IMR-90 (cell line): ENCODE measurements at regions not wholly inside any gene's neighbourhood (a gene's known extent, or its start where the extent isn't known, plus 50 kb on each side); places are given as distances from the start of the nearest gene placed in this dataset.

ENCODE experiments used
- CEBPB ChIP-seq: IDR thresholded peaks from 2 replicates; pipeline ENCODE4 v1.6.1; 2012; ENCODE audit warnings: low read depth, low read length, improper control_type of control experiment
- CHD1 ChIP-seq: IDR thresholded peaks from 2 replicates; pipeline ENCODE4 v1.6.1; 2012; ENCODE audit warnings: low read depth, low read length, improper control_type of control experiment
- MAZ ChIP-seq: IDR thresholded peaks from 2 replicates; pipeline ENCODE4 v1.6.1; 2012; ENCODE audit warnings: low read depth, mild to moderate bottlenecking, low read length, improper control_type of control experiment, moderate library complexity, borderline replicate concordance
- MXI1 ChIP-seq: IDR thresholded peaks from 2 replicates; pipeline ENCODE4 v1.6.1; 2012; ENCODE audit warnings: low read depth, mild to moderate bottlenecking, low read length, moderate library complexity, borderline replicate concordance
- POLR2A ChIP-seq: IDR thresholded peaks from 2 replicates; pipeline ENCODE4 v1.6.1; 2012; ENCODE audit warnings: mild to moderate bottlenecking, low read depth, low read length
- RFX5 ChIP-seq: IDR thresholded peaks from 2 replicates; pipeline ENCODE4 v1.8.0; 2012; ENCODE audit warnings: low read depth, mild to moderate bottlenecking, low read length, moderate library complexity
- TF ChIP-seq, protein P1 (sequence below): conservative IDR thresholded peaks from 2 replicates; pipeline ENCODE4 v1.5.1; 2012; ENCODE audit warnings: mild to moderate bottlenecking, low read depth, low read length, improper control_type of control experiment
- TF ChIP-seq, protein P2 (sequence below): fragments of 150-350 bp; IDR thresholded peaks from 2 replicates; pipeline ENCODE4 v1.6.1; 2017; ENCODE audit warnings: mild to moderate bottlenecking, antibody characterized with exemption, low read length, low read depth

DNA sequence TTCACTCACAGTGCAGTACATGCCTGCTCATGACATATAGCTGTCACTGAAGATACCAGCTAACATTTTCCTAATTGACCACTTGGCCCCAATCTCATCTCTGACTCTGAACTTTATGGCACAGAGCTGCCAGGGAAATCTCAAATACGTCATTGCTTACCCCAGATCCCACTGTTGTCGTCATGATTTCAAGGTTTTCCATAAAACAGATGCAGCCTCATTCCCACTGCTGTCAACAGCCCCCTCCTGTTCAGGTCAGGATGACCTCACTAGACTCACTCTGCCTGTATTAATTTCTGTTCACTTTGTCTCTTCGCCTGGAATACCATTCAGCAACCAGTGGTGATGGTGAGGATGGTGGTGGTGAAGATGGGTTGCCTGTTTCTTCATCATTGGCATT lies 262.6 kb upstream of the TPM1 start:
- TF ChIP-seq, protein P1, sequence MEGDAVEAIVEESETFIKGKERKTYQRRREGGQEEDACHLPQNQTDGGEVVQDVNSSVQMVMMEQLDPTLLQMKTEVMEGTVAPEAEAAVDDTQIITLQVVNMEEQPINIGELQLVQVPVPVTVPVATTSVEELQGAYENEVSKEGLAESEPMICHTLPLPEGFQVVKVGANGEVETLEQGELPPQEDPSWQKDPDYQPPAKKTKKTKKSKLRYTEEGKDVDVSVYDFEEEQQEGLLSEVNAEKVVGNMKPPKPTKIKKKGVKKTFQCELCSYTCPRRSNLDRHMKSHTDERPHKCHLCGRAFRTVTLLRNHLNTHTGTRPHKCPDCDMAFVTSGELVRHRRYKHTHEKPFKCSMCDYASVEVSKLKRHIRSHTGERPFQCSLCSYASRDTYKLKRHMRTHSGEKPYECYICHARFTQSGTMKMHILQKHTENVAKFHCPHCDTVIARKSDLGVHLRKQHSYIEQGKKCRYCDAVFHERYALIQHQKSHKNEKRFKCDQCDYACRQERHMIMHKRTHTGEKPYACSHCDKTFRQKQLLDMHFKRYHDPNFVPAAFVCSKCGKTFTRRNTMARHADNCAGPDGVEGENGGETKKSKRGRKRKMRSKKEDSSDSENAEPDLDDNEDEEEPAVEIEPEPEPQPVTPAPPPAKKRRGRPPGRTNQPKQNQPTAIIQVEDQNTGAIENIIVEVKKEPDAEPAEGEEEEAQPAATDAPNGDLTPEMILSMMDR = no peak
- TF ChIP-seq POLR2A (no peak), CEBPB (no peak), RFX5 (no peak), MAZ (no peak), MXI1 (no peak), CHD1 (no peak)
- TF ChIP-seq, protein P2, sequence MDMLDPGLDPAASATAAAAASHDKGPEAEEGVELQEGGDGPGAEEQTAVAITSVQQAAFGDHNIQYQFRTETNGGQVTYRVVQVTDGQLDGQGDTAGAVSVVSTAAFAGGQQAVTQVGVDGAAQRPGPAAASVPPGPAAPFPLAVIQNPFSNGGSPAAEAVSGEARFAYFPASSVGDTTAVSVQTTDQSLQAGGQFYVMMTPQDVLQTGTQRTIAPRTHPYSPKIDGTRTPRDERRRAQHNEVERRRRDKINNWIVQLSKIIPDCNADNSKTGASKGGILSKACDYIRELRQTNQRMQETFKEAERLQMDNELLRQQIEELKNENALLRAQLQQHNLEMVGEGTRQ = no peak
